Activated CD4-positive, alpha-beta T cell treated with anti-CD3 and anti-CD28 coated beads, Interleukin-10, Interleukin-2, amounts not matched to agents 100 ng/mL and 50 ng/mL, durations not matched to agents 16 hours and 8 hours (primary cell): ENCODE measurements at regions not wholly inside any gene's neighbourhood (a gene's known extent, or its start where the extent isn't known, plus 50 kb on each side); places are given as distances from the start of the nearest gene placed in this dataset.

Source experiments
- DNase-seq: peaks from one replicate; pipeline ENCODE4 v3.0.0-alpha.2; 2020

GRCh38 chr6:14187406-14187805 lies 69.8 kb downstream of the CD83 start:
- DNase-seq, result no peak

- no peak for DNase-seq
Observed at GRCh38 chr6:14189074-14189473, 71.5 kb downstream of the CD83 start.

GRCh38 chr6:14190191-14190928 lies 72.8 kb downstream of the CD83 start:
- DNase-seq, result no peak

GRCh38 chr6:14190929-14191224 lies 73.3 kb downstream of the CD83 start:
- DNase-seq, result no peak

GRCh38 chr6:14191761-14192160 lies 74.2 kb downstream of the CD83 start:
- no peak for DNase-seq

GRCh38 chr6:14192216-14192788 lies 74.7 kb downstream of the CD83 start:
- DNase-seq, result no peak

- DNase-seq, result no peak
Observed at GRCh38 chr6:14193524-14193923, 76.0 kb downstream of the CD83 start.

GRCh38 chr6:14194483-14194882 lies 76.9 kb downstream of the CD83 start:
- no peak for DNase-seq

- no peak for DNase-seq
Observed at GRCh38 chr6:14194976-14195375, 77.4 kb downstream of the CD83 start.

GRCh38 chr6:14196026-14196425 lies 78.5 kb downstream of the CD83 start:
- no peak for DNase-seq

GRCh38 chr6:14197118-14197517 lies 79.5 kb downstream of the CD83 start:
- DNase-seq, result no peak

GRCh38 chr6:14200047-14200446 lies 82.5 kb downstream of the CD83 start:
- no peak for DNase-seq

- DNase-seq, result no peak
Observed at GRCh38 chr6:14202947-14203346, 85.4 kb downstream of the CD83 start.

- DNase-seq, result no peak
Observed at GRCh38 chr6:14206391-14206790, 88.8 kb downstream of the CD83 start.

- no peak for DNase-seq
Observed at GRCh38 chr6:14207448-14207847, 89.9 kb downstream of the CD83 start.

GRCh38 chr6:14209000-14209399 lies 91.4 kb downstream of the CD83 start:
- DNase-seq, result no peak

- DNase-seq, result no peak
Observed at GRCh38 chr6:14210077-14210476, 92.5 kb downstream of the CD83 start.

- peak; percentile 96 for DNase-seq
Observed at GRCh38 chr6:14210663-14211561, 93.3 kb downstream of the CD83 start.

- DNase-seq, result no peak
Observed at GRCh38 chr6:14211562-14211942, 94.0 kb downstream of the CD83 start.

GRCh38 chr6:14212020-14212419 lies 94.4 kb downstream of the CD83 start:
- DNase-seq, result no peak

- DNase-seq, result no peak
Observed at GRCh38 chr6:14212632-14213031, 95.1 kb downstream of the CD83 start.

- DNase-seq, result no peak
Observed at GRCh38 chr6:14216946-14217684, 99.5 kb downstream of the CD83 start.
